ENCODE measurements at regions not wholly inside any gene's neighbourhood (a gene's known extent, or its start where the extent isn't known, plus 50 kb on each side); places are given as distances from the start of the nearest gene placed in this dataset.

- TF ChIP-seq POLR2A (IDR thresholded peaks at IDR 0.05; ENCODE audit: extremely low read depth, insufficient read length) (no peak), MYC (IDR thresholded peaks at IDR 0.05; ENCODE audit: low read depth, low read length) (no peak), MAX (IDR thresholded peaks at IDR 0.05; ENCODE audit: low read depth, low read length) (no peak), CTCF (IDR thresholded peaks at IDR 0.05; ENCODE audit: low read depth, low read length) (no peak)
- no peak overlapping the region for H3K4me3 ChIP-seq (ENCODE audit: low read depth, low read length)
- DNase-seq (ENCODE audit: low read depth): no peak
These were observed 88.3 kb downstream of the DLL1 start for GRCh38 chr6:170202416-170203135.

GRCh38 chr6:170201361-170201760, 89.5 kb downstream of the DLL1 start:
- no peak for DNase-seq (ENCODE audit: low read depth)
- TF ChIP-seq MAX (IDR thresholded peaks at IDR 0.05; ENCODE audit: low read depth, low read length) (no peak), CTCF (IDR thresholded peaks at IDR 0.05; ENCODE audit: low read depth, low read length) (no peak), POLR2A (IDR thresholded peaks at IDR 0.05; ENCODE audit: extremely low read depth, insufficient read length) (no peak), MYC (IDR thresholded peaks at IDR 0.05; ENCODE audit: low read depth, low read length) (no peak)
- no peak overlapping the region for H3K4me3 ChIP-seq (ENCODE audit: low read depth, low read length)

- no peak overlapping the region for H3K4me3 ChIP-seq (ENCODE audit: low read depth, low read length)
- DNase-seq (ENCODE audit: low read depth): no peak
- no peak for TF ChIP-seq MYC (IDR thresholded peaks at IDR 0.05; ENCODE audit: low read depth, low read length)
- no peak for TF ChIP-seq CTCF (IDR thresholded peaks at IDR 0.05; ENCODE audit: low read depth, low read length)
- TF ChIP-seq MAX (IDR thresholded peaks at IDR 0.05; ENCODE audit: low read depth, low read length): no peak
- TF ChIP-seq POLR2A (IDR thresholded peaks at IDR 0.05; ENCODE audit: extremely low read depth, insufficient read length): no peak
These were observed 90.4 kb downstream of the DLL1 start for GRCh38 chr6:170200458-170200891.

- TF ChIP-seq MYC (IDR thresholded peaks at IDR 0.05; ENCODE audit: low read depth, low read length) (no peak), POLR2A (IDR thresholded peaks at IDR 0.05; ENCODE audit: extremely low read depth, insufficient read length) (no peak), CTCF (IDR thresholded peaks at IDR 0.05; ENCODE audit: low read depth, low read length) (no peak), MAX (IDR thresholded peaks at IDR 0.05; ENCODE audit: low read depth, low read length) (no peak)
- no peak overlapping the region for H3K4me3 ChIP-seq (ENCODE audit: low read depth, low read length)
- no peak for DNase-seq (ENCODE audit: low read depth)
These were observed 91.2 kb downstream of the DLL1 start for GRCh38 chr6:170199716-170200115.

GRCh38 chr6:170198298-170198697, 92.6 kb downstream of the DLL1 start:
- no peak for TF ChIP-seq MAX (IDR thresholded peaks at IDR 0.05; ENCODE audit: low read depth, low read length)
- TF ChIP-seq POLR2A (IDR thresholded peaks at IDR 0.05; ENCODE audit: extremely low read depth, insufficient read length): no peak
- TF ChIP-seq CTCF (IDR thresholded peaks at IDR 0.05; ENCODE audit: low read depth, low read length): no peak
- TF ChIP-seq MYC (IDR thresholded peaks at IDR 0.05; ENCODE audit: low read depth, low read length): no peak
- no peak for DNase-seq (ENCODE audit: low read depth)
- no peak overlapping the region for H3K4me3 ChIP-seq (ENCODE audit: low read depth, low read length)
